GM23248 (cell line): ENCODE measurements at regions not wholly inside any gene's neighbourhood (a gene's known extent, or its start where the extent isn't known, plus 50 kb on each side); places are given as distances from the start of the nearest gene placed in this dataset.

Experiments used
- EZH2 ChIP-seq: fragments of 200-600 bp; sonication (generic); IDR thresholded peaks from 2 replicates; pipeline ENCODE4 v1.6.1; 2018; ENCODE audit warnings: antibody characterized with exemption, mild to moderate bottlenecking; ENCODE audit not compliant: insufficient read depth, poor library complexity, severe bottlenecking
- EZH2phosphoT487 ChIP-seq: fragments of 200-600 bp; sonication (generic); IDR thresholded peaks from 2 replicates; pipeline ENCODE4 v1.6.1; 2018; ENCODE audit warnings: antibody characterized with exemption, moderate library complexity, mild to moderate bottlenecking, low read depth; ENCODE audit not compliant: insufficient read depth

- TF ChIP-seq EZH2 (no peak), EZH2phosphoT487 (no peak)
These were observed 153.4 kb downstream of the FMR1NB start for GRCh38 chrX:148134578-148134977.
